ENCODE measurements at regions not wholly inside any gene's neighbourhood (a gene's known extent, or its start where the extent isn't known, plus 50 kb on each side); places are given as distances from the start of the nearest gene placed in this dataset.

DNA sequence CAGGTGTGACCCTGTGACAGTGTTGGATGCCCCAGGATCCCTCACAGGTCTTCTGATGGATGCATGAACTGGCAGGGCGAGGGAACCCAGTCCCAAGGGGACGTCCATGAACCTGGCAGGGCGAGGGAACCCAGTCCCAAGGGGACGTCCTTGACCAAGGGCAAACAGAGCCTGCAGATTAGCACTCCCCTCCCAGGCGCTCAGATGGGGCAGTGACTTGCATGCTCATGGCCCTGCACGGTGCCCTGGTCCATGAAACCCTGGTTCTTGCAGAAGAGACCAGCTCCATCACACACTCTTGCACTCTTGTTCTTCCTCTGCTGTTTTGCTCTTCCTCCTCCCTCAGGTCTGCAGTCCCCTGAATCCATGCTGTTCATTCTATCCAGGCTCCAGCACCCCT, 192.7 kb downstream of the GALR1 start:
- TF ChIP-seq, protein P1, sequence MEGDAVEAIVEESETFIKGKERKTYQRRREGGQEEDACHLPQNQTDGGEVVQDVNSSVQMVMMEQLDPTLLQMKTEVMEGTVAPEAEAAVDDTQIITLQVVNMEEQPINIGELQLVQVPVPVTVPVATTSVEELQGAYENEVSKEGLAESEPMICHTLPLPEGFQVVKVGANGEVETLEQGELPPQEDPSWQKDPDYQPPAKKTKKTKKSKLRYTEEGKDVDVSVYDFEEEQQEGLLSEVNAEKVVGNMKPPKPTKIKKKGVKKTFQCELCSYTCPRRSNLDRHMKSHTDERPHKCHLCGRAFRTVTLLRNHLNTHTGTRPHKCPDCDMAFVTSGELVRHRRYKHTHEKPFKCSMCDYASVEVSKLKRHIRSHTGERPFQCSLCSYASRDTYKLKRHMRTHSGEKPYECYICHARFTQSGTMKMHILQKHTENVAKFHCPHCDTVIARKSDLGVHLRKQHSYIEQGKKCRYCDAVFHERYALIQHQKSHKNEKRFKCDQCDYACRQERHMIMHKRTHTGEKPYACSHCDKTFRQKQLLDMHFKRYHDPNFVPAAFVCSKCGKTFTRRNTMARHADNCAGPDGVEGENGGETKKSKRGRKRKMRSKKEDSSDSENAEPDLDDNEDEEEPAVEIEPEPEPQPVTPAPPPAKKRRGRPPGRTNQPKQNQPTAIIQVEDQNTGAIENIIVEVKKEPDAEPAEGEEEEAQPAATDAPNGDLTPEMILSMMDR (IDR thresholded peaks at IDR 0.05), result no peak

GRCh38 chr18:77444385-77444784, 194.7 kb downstream of the GALR1 start:
- DNase-seq (ENCODE audit: low spot score) (no peak), ATAC-seq (ENCODE audit: low FRiP score) (no peak)
- TF ChIP-seq, protein P1 (IDR thresholded peaks at IDR 0.05), result no peak

More for the DNA sequence above, 192.7 kb downstream of the GALR1 start:
- ATAC-seq (ENCODE audit: low FRiP score) (no peak), DNase-seq (ENCODE audit: low spot score) (no peak)

DNA sequence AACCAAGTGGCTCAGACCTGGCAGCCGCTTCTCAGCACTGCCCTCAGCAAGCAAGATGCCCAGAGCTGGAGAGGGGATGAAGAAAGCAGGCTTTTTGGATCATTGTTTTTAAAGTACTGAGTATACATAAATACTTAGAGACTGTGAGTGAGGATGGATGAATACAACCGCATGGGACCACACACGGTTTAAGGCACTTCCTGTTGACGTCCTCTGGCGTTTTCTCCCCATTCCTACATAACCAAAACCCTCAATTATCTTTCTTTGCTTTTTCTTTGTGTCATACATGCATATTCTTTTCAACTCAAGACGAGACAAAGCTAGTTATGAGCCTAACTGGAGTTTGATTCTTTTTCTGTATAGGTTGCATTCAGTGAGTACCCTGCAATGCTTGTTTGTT, 198.4 kb downstream of the GALR1 start:
- ATAC-seq (ENCODE audit: low FRiP score), result no peak
- TF ChIP-seq, protein P1 (IDR thresholded peaks at IDR 0.05), result no peak

DNA sequence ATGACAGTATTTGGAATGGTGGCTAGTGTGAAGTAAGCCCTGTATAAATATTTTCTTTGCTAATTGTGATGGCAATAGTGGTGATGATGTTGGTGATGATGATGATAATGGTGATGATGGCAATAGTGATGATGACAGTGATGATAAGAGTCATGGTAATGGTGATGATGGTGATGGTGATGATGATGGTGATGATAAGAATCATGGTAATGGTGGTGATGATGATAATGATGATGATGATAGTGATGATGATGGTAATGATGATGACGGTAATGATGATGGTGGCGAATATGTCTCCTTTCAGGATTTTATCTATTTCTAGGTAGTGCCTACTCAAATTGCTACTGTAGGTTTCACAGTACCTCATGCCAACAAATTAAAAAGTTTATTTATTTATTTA, 205.4 kb downstream of the GALR1 start:
- ATAC-seq (ENCODE audit: low FRiP score), result no peak

More for the DNA sequence above, 198.4 kb downstream of the GALR1 start:
- no peak for DNase-seq (ENCODE audit: low spot score)

DNA sequence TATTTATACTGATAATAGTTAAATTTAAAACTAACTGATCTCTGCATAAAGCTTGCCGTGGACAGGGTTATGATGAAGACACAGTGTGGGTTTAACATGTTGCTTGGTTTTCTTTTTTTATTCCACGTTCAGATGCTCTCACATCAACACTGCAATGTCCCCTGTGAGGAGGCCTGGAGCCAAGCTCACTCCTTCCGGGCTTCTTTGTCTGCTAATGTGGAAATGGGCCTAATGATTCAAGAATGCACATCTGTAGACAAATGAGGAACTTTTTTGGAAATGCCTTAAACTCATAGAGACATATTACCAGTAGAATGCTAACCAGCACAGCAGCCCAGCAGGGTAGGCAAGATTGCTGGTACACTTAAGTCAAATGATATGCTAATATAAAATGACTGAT, 208.0 kb downstream of the GALR1 start:
- ATAC-seq (ENCODE audit: low FRiP score) (no peak), DNase-seq (ENCODE audit: low spot score) (no peak)
- TF ChIP-seq, protein P1 (IDR thresholded peaks at IDR 0.05), result no peak

More for the DNA sequence above, 205.4 kb downstream of the GALR1 start:
- no peak for DNase-seq (ENCODE audit: low spot score)
- TF ChIP-seq, protein P1 (IDR thresholded peaks at IDR 0.05), result no peak

DNA sequence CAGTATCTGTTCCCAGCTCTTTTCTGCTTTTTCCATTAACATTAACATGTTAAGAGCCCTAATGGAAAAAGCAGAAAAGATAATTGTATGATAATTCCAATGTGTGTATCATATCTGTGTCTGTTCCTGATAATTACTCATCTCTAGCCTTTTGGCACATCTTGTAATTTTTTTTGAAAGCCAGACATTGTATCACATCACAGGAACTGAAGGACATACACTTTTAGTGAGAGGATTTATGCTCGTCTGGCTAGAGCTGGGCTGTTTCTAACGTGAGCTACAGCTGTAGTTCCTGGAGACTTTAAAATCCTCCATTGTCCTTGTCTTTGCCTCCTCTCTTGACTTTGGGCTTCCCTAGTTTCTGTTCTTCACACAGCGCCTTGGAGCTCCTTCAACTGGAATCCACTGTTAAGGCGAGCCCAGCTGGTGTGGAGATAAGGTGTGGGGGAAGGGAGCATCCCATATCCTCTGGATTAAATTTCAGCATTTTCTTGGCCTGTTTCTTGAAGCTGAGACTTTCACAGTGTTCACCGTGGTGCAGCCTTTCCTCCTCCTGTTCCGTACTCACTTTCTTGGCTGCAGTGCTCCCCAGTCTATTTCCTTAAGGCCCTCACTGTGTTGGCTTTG, 211.5 kb downstream of the GALR1 start:
- no peak for DNase-seq (ENCODE audit: low spot score)
- ATAC-seq (ENCODE audit: low FRiP score), result peak; percentile 73
- TF ChIP-seq, protein P1 (IDR thresholded peaks at IDR 0.05), result no peak

- ATAC-seq (ENCODE audit: low FRiP score), result no peak
- DNase-seq (ENCODE audit: low spot score), result no peak
- TF ChIP-seq, protein P1 (IDR thresholded peaks at IDR 0.05), result no peak
These were observed 215.3 kb downstream of the GALR1 start for GRCh38 chr18:77464917-77465316.

Measured in omental fat pad (tissue), 3 donors.